H1 (cell line): ENCODE measurements at regions not wholly inside any gene's neighbourhood (a gene's known extent, or its start where the extent isn't known, plus 50 kb on each side); places are given as distances from the start of the nearest gene placed in this dataset.

Source experiments
- CTCF ChIA-PET: fragments of 300-600 bp; sonication (Branson Sonifier 250); formaldehyde crosslinking; loops from one replicate; lab custom pipeline; 2021; ENCODE audit not compliant: partially characterized antibody; lab: Charles Lee
- POLR2A ChIA-PET: fragments of 300-600 bp; sonication (Branson Sonifier 250); formaldehyde crosslinking; loops from one replicate; lab custom pipeline; 2021; ENCODE audit warnings: inconsistent platforms; ENCODE audit not compliant: partially characterized antibody; lab: Charles Lee
- DNase-seq, 2 experiments: peaks; one replicate each; pipeline versions ENCODE4 v3.0.0 to v3.0.0-alpha.2; 2010 to 2022; ENCODE audit warnings: low spot score in 2 of 2, low read depth in 1 of 2, mixed read lengths in 1 of 2
- FAIRE-seq: peaks from 2 replicates; lab custom pipeline; 2011; peaks lifted over from hg19 to GRCh38; lab: Jason Lieb, UNC
- H2AFZ ChIP-seq: 2 replicates; pipeline ENCODE4 v1.8.1; 2012; ENCODE audit warnings: low read length, inconsistent platforms
- H2AK5ac ChIP-seq: 2 replicates; pipeline ENCODE4 v1.6.1; 2013; ENCODE audit warnings: low read depth, low read length
- H2BK120ac ChIP-seq: replicated peaks from 2 replicates; pipeline ENCODE3; 2013; ENCODE audit warnings: low read depth, low read length, inconsistent platforms
- H2BK12ac ChIP-seq: 2 replicates; pipeline ENCODE4 v1.6.1; 2013; ENCODE audit warnings: low read depth, low read length
- H2BK15ac ChIP-seq: 2 replicates; pipeline ENCODE4 v1.6.1; 2013; ENCODE audit warnings: low read length
- H2BK20ac ChIP-seq: 2 replicates; pipeline ENCODE4 v1.6.1; 2013; ENCODE audit warnings: low read length
- H2BK5ac ChIP-seq: 2 replicates; pipeline ENCODE4 v1.6.1; 2013; ENCODE audit warnings: low read depth, low read length
- H3K14ac ChIP-seq: 2 replicates; pipeline ENCODE4 v1.6.1; 2013; ENCODE audit warnings: inconsistent platforms; ENCODE audit not compliant: insufficient read length
- H3K18ac ChIP-seq: 2 replicates; pipeline ENCODE4 v1.6.1; 2013; ENCODE audit warnings: low read length; ENCODE audit errors: extremely low read depth
- H3K23ac ChIP-seq: 2 replicates; pipeline ENCODE4 v1.6.1; 2013; ENCODE audit warnings: inconsistent platforms; ENCODE audit not compliant: insufficient read length
- H3K23me2 ChIP-seq: 2 replicates; pipeline ENCODE4 v1.6.1; 2013; ENCODE audit warnings: low read depth, low read length
- H3K27ac ChIP-seq: 2 replicates; pipeline ENCODE4 v1.6.1; 2011; ENCODE audit warnings: low read depth, low read length, inconsistent platforms
- H3K27me3 ChIP-seq, 4 experiments: replicated peaks in 1 of 4; 1 replicate in 1 of 4; 2 replicates in 3 of 4; pipeline versions ENCODE4 v1.6.1 to v1.8.1; 2011 to 2013; ENCODE audit warnings: low read length in 3 of 4, mild to moderate bottlenecking in 3 of 4, inconsistent platforms in 2 of 4, mixed read lengths in 2 of 4, moderate library complexity in 1 of 4; ENCODE audit not compliant: control insufficient read depth in 3 of 4, insufficient read depth in 3 of 4; ENCODE audit errors: extremely low read depth in 1 of 4
- H3K36me3 ChIP-seq, 4 experiments: 2 replicates each; pipeline versions ENCODE4 v1.6.1 to v1.8.1; 2011 to 2013; ENCODE audit warnings: mild to moderate bottlenecking in 4 of 4, low read length in 3 of 4, moderate library complexity in 2 of 4, control low read depth in 1 of 4, inconsistent platforms in 1 of 4; ENCODE audit not compliant: insufficient read depth in 4 of 4, control insufficient read depth in 2 of 4
- H3K4ac ChIP-seq: replicated peaks from 2 replicates; pipeline ENCODE3; 2013; ENCODE audit warnings: low read length, low read depth, mixed read lengths, inconsistent platforms; ENCODE audit not compliant: insufficient read length
- H3K4me1 ChIP-seq, 4 experiments: replicated peaks in 1 of 4; 1 replicate in 1 of 4; 2 replicates in 3 of 4; pipeline versions ENCODE4 v1.6.1 to v1.8.1; 2011 to 2013; ENCODE audit warnings: low read length in 3 of 4, inconsistent platforms in 2 of 4, mixed read lengths in 1 of 4; ENCODE audit not compliant: insufficient read depth in 4 of 4, control insufficient read depth in 3 of 4
- H3K4me2 ChIP-seq, 2 experiments: 2 replicates each; pipeline versions ENCODE4 v1.6.1 to v1.8.1; 2011 to 2013; ENCODE audit warnings: low read depth in 2 of 2, low read length in 2 of 2, control low read depth in 1 of 2, inconsistent platforms in 1 of 2, mild to moderate bottlenecking in 1 of 2; ENCODE audit not compliant: insufficient read depth in 1 of 2
- H3K4me3 ChIP-seq, 4 experiments: fragments of 200-600, 300-600 bp in 1 of 4; sonication (generic), shearing (Covaris generic), sonication (Bioruptor Twin) in 1 of 4; 2 replicates each; pipeline versions ENCODE4 v1.5.1 to v1.8.1; 2011 to 2016; ENCODE audit warnings: low read length in 4 of 4, low read depth in 3 of 4, control low read depth in 2 of 4, inconsistent platforms in 2 of 4, mild to moderate bottlenecking in 2 of 4, mixed read lengths in 1 of 4, moderate library complexity in 1 of 4; ENCODE audit not compliant: insufficient read depth in 2 of 4; ENCODE audit errors: extremely low read depth in 1 of 4
- H3K56ac ChIP-seq: replicated peaks from 2 replicates; pipeline ENCODE3; 2013; ENCODE audit warnings: low read depth, mild to moderate bottlenecking, mixed read lengths, low read length, inconsistent platforms; ENCODE audit not compliant: insufficient read length
- H3K79me1 ChIP-seq: 2 replicates; pipeline ENCODE4 v1.6.1; 2013; ENCODE audit warnings: low read depth, low read length, control low read depth
- H3K79me2 ChIP-seq, 2 experiments: 2 replicates each; pipeline versions ENCODE4 v1.6.1 to v1.8.1; 2012 to 2013; ENCODE audit warnings: low read length in 2 of 2, mild to moderate bottlenecking in 2 of 2, inconsistent platforms in 1 of 2; ENCODE audit not compliant: insufficient read depth in 2 of 2, control insufficient read depth in 1 of 2
- H3K9ac ChIP-seq, 4 experiments: replicated peaks in 1 of 4; 1 replicate in 1 of 4; 2 replicates in 3 of 4; pipeline versions ENCODE4 v1.6.1 to v1.8.1; 2011 to 2013; ENCODE audit warnings: low read depth in 3 of 4, low read length in 3 of 4, control low read depth in 2 of 4, mild to moderate bottlenecking in 2 of 4, moderate library complexity in 2 of 4, inconsistent platforms in 1 of 4; ENCODE audit errors: extremely low read depth in 1 of 4
- H3K9me3 ChIP-seq, 2 experiments: 2 replicates each; pipeline versions ENCODE4 v1.6.1 to v1.8.1; 2012 to 2013; ENCODE audit warnings: mild to moderate bottlenecking in 2 of 2, moderate library complexity in 2 of 2, control low read depth in 1 of 2, inconsistent platforms in 1 of 2, low read depth in 1 of 2, low read length in 1 of 2, mixed read lengths in 1 of 2; ENCODE audit not compliant: insufficient read depth in 2 of 2
- H4K20me1 ChIP-seq, 2 experiments: replicated peaks in 1 of 2; 2 replicates each; pipeline versions ENCODE3 to v1.8.1; 2011 to 2013; ENCODE audit warnings: inconsistent platforms in 2 of 2, low read length in 2 of 2, mild to moderate bottlenecking in 1 of 2; ENCODE audit not compliant: insufficient read depth in 2 of 2, control insufficient read depth in 1 of 2
- H4K5ac ChIP-seq: 2 replicates; pipeline ENCODE4 v1.6.1; 2013; ENCODE audit warnings: low read length, low read depth, mixed read lengths, inconsistent platforms; ENCODE audit not compliant: insufficient read length
- H4K8ac ChIP-seq: 2 replicates; pipeline ENCODE4 v1.8.0; 2013; ENCODE audit warnings: mild to moderate bottlenecking, moderate library complexity, low read length, inconsistent platforms; ENCODE audit not compliant: insufficient read depth; ENCODE audit errors: extremely low read depth
- H4K91ac ChIP-seq: replicated peaks from 2 replicates; pipeline ENCODE3; 2013; ENCODE audit warnings: low read length, mixed read lengths, inconsistent platforms; ENCODE audit not compliant: insufficient read length
- EZH2 ChIP-seq: fragments of 200-600 bp; sonication (generic); IDR thresholded peaks from 2 replicates; pipeline ENCODE4 v1.7.1; 2012; ENCODE audit warnings: low read depth, mild to moderate bottlenecking, moderate library complexity, low read length, inconsistent platforms; ENCODE audit not compliant: severe bottlenecking
- FOSL1 ChIP-seq: IDR thresholded peaks from 2 replicates; pipeline ENCODE4 v1.6.1; 2011; ENCODE audit warnings: mild to moderate bottlenecking, low read depth, low read length, moderate library complexity; ENCODE audit not compliant: insufficient read depth
- HDAC2 ChIP-seq, 2 experiments: fragments of 300-600 bp in 1 of 2; sonication (generic) in 1 of 2; IDR thresholded peaks; 2 replicates each; pipeline ENCODE4 v1.6.1; 2011 to 2012; ENCODE audit warnings: low read depth in 2 of 2, low read length in 2 of 2, mild to moderate bottlenecking in 2 of 2, moderate library complexity in 2 of 2, borderline replicate concordance in 1 of 2, inconsistent platforms in 1 of 2
- POLR2A ChIP-seq, 2 experiments: IDR thresholded peaks; 1 replicate in 1 of 2; 2 replicates in 1 of 2; pipeline ENCODE4 v1.6.1; 2011; ENCODE audit warnings: low read depth in 2 of 2, low read length in 2 of 2, mild to moderate bottlenecking in 2 of 2; ENCODE audit errors: control extremely low read depth in 1 of 2
- SIRT6 ChIP-seq: IDR thresholded peaks from one replicate; pipeline ENCODE4 v1.7.1; 2012; ENCODE audit warnings: low read length, inconsistent platforms
- SP4 ChIP-seq: IDR thresholded peaks from 2 replicates; pipeline ENCODE4 v1.6.1; 2012; ENCODE audit warnings: low read length, inconsistent platforms
- SRF ChIP-seq: IDR thresholded peaks from 2 replicates; pipeline ENCODE4 v1.6.1; 2011; ENCODE audit warnings: mild to moderate bottlenecking, low read depth, low read length, moderate library complexity
- YY1 ChIP-seq: IDR thresholded peaks from 2 replicates; pipeline ENCODE4 v1.6.1; 2011; ENCODE audit warnings: low read depth, mild to moderate bottlenecking, low read length
- WGBS, 2 experiments: shearing (Covaris generic) in 1 of 2; methylation state at CpG; one replicate each; pipeline versions ENCODE4 v1.1.6 to v1.1.7; 2013 to 2015; ENCODE audit warnings: low lambda C conversion rate in 2 of 2, mixed read lengths in 2 of 2, inconsistent platforms in 1 of 2, low coverage in 1 of 2, missing lambda C conversion rate in 1 of 2; ENCODE audit not compliant: insufficient replicate concordance in 2 of 2, insufficient coverage in 1 of 2, insufficient read length in 1 of 2; ENCODE audit errors: extremely low coverage in 1 of 2, missing lambda C conversion rate in 1 of 2; 5-methylcytosine and 5-hydroxymethylcytosine counted together

DNA sequence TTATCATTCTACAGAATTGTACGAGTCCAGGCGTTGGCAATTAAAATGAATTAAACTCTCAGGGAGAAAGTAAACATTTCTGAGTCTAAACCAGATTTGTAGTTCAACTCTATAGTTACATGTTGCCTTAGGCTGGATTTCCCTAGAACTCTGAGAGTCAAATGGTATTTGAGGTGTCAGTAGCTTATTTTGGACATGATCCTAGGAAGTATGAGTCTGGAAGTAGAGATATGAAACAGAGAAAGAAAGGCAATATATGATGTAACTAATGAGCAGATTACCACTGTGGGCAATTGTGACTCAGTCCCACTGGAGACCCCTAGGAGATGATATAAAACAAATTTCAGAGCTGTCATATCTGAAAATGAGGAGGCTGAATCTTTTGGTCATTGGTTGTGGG lies 199.1 kb upstream of the UBE2E3 start:
- Histone ChIP-seq H3K14ac (no peak overlapping the region), H2BK20ac (no peak overlapping the region), H2BK15ac (no peak overlapping the region), H3K9ac (no peak overlapping the region), H3K4me2 (no peak overlapping the region), H4K5ac (no peak overlapping the region), H4K20me1 (no peaks in the 10 kb centered on the region), H4K91ac (no peak overlapping the region), H3K4me3 (no peak overlapping the region), H3K23me2 (no peaks in the 10 kb centered on the region), H3K4ac (no peak overlapping the region), H2BK5ac (no peak overlapping the region), H3K9me3 (no peaks in the 10 kb centered on the region), H3K4me1 (no peaks in the 10 kb centered on the region), H2BK12ac (no peak overlapping the region), H2AK5ac (no peak overlapping the region), H3K79me1 (no peaks in the 10 kb centered on the region), H3K56ac (no peak overlapping the region), H4K8ac (no peak overlapping the region), H3K36me3 (no peaks in the 10 kb centered on the region), H3K23ac (no peak overlapping the region), H3K27ac (no peak overlapping the region), H3K79me2 (no peaks in the 10 kb centered on the region), H2AFZ (no peak overlapping the region), H3K27me3 (no peaks in the 10 kb centered on the region), H2BK120ac (no peak overlapping the region), H3K18ac (no peak overlapping the region)
- DNase-seq: no peak
- 94% methylated on average over 2 of the region's 2 CpGs; no CpG with 5 or more reads in 1 of the 2 experiments for WGBS, 2 experiments
- ChIA-PET CTCF (interaction anchor here (1.1 kb wide), 1 partner anchor 8 kb away, joined by 3 read pairs; no protein-coding TSS in a partner anchor), POLR2A (interaction anchor here (0.6 kb wide), 1 partner anchor 8 kb away, joined by 4 read pairs; no protein-coding TSS in a partner anchor)
- FAIRE-seq: no peak
- TF ChIP-seq SP4 (no peak), SRF (no peak), POLR2A (IDR thresholded peaks at IDR 0.05; ENCODE audit: control extremely low read depth in 1 of 2, low read depth in 2 of 2, low read length in 2 of 2) (no peak), EZH2 (no peak), YY1 (no peak), HDAC2 (IDR thresholded peaks at IDR 0.05; ENCODE audit: borderline replicate concordance in 1 of 2, low read depth in 2 of 2, low read length in 2 of 2) (no peak), SIRT6 (no peak), FOSL1 (no peak)
